HG03280 (cell line): ENCODE measurements at regions not wholly inside any gene's neighbourhood (a gene's known extent, or its start where the extent isn't known, plus 50 kb on each side); places are given as distances from the start of the nearest gene placed in this dataset.
A peak's percentile ranks its signal among the peaks of the same experiment; 100 is the strongest.
"Not testable (repeated sequence)": the region's sequence is repeated elsewhere in the genome, so short reads cannot be mapped to it uniquely, and the experiment has no call there.

Experiments used
- ATAC-seq: cut with Tn5 transposase; IDR thresholded peaks from one replicate; pipeline ENCODE4 v1.9.1; 2021; ENCODE audit warnings: mild to moderate bottlenecking, moderate library complexity; ENCODE audit not compliant: unreplicated experiment

- no peak for ATAC-seq
Measured at GRCh38 chr7:131154380-131154779, 173.3 kb upstream of the MKLN1 start.

- no peak for ATAC-seq
Measured at GRCh38 chr7:131157530-131158243, 170.0 kb upstream of the MKLN1 start.

- ATAC-seq, result not testable (repeated sequence)
Measured at GRCh38 chr7:131158244-131158636, 169.4 kb upstream of the MKLN1 start.

GRCh38 chr7:131159961-131160361 lies 167.7 kb upstream of the MKLN1 start:
- no peak for ATAC-seq

GRCh38 chr7:131161103-131161502 lies 166.6 kb upstream of the MKLN1 start:
- ATAC-seq, result no peak

- ATAC-seq, result no peak
Measured at GRCh38 chr7:131164025-131164925, 163.4 kb upstream of the MKLN1 start.

- ATAC-seq, result no peak
Measured at GRCh38 chr7:131166066-131166465, 161.6 kb upstream of the MKLN1 start.

- no peak for ATAC-seq
Measured at GRCh38 chr7:131170440-131171271, 157.0 kb upstream of the MKLN1 start.

GRCh38 chr7:131173145-131173890 lies 154.4 kb upstream of the MKLN1 start:
- ATAC-seq, result no peak

- no peak for ATAC-seq
Measured at GRCh38 chr7:131174391-131174790, 153.3 kb upstream of the MKLN1 start.

GRCh38 chr7:131174855-131175254 lies 152.8 kb upstream of the MKLN1 start:
- no peak for ATAC-seq

- no peak for ATAC-seq
Measured at GRCh38 chr7:131182446-131183058, 145.1 kb upstream of the MKLN1 start.

- ATAC-seq, result no peak
Measured at GRCh38 chr7:131183072-131183471, 144.6 kb upstream of the MKLN1 start.

- ATAC-seq, result no peak
Measured at GRCh38 chr7:131183611-131184119, 144.0 kb upstream of the MKLN1 start.

GRCh38 chr7:131186816-131187215 lies 140.9 kb upstream of the MKLN1 start:
- no peak for ATAC-seq

- ATAC-seq, result peak; percentile 75
Measured at GRCh38 chr7:131188367-131189339, 139.0 kb upstream of the MKLN1 start.

- no peak for ATAC-seq
Measured at GRCh38 chr7:131189488-131189887, 138.2 kb upstream of the MKLN1 start.

GRCh38 chr7:131190146-131190545 lies 137.5 kb upstream of the MKLN1 start:
- ATAC-seq, result no peak

- no peak for ATAC-seq
Measured at GRCh38 chr7:131190581-131190980, 137.1 kb upstream of the MKLN1 start.
